Calu3 (cell line): ENCODE measurements at regions not wholly inside any gene's neighbourhood (a gene's known extent, or its start where the extent isn't known, plus 50 kb on each side); places are given as distances from the start of the nearest gene placed in this dataset.

Experiments used
- BruUV-seq: library from RNA; stranded (reverse); fragments of 400-500 nt; replicated peaks from 2 replicates; lab custom pipeline; 2021; lab: Mats Ljungman, UMichigan
- CTCF ChIA-PET: fragments of 300-600 bp; sonication (Branson Sonifier 250); formaldehyde crosslinking; loops from one replicate; lab custom pipeline; 2022; ENCODE audit warnings: antibody characterized with exemption; lab: Charles Lee
- DNase-seq: peaks from one replicate; pipeline ENCODE4 v3.0.0; 2022
- H3K27ac Mint-ChIP-seq: one replicate; pipeline ENCODE4 v1.8.0; 2022; ENCODE audit warnings: mixed read lengths; ENCODE audit not compliant: unreplicated experiment
- H3K27me3 Mint-ChIP-seq: one replicate; pipeline ENCODE4 v1.8.0; 2022; ENCODE audit warnings: mixed read lengths; ENCODE audit not compliant: unreplicated experiment
- H3K36me3 Mint-ChIP-seq: one replicate; pipeline ENCODE4 v1.8.0; 2022; ENCODE audit warnings: mild to moderate bottlenecking, moderate library complexity, mixed read lengths; ENCODE audit not compliant: insufficient read depth, unreplicated experiment
- H3K4me1 Mint-ChIP-seq: one replicate; pipeline ENCODE4 v1.8.0; 2022; ENCODE audit warnings: mild to moderate bottlenecking, low read depth, mixed read lengths; ENCODE audit not compliant: unreplicated experiment
- H3K4me3 Mint-ChIP-seq: one replicate; pipeline ENCODE4 v1.8.0; 2022; ENCODE audit warnings: mild to moderate bottlenecking, low read depth, moderate library complexity, mixed read lengths; ENCODE audit not compliant: unreplicated experiment
- H3K9me3 Mint-ChIP-seq: one replicate; pipeline ENCODE4 v1.8.0; 2022; ENCODE audit warnings: low read depth, mixed read lengths; ENCODE audit not compliant: unreplicated experiment
- CTCF ChIP-seq: fragments of 200-600 bp; IDR thresholded peaks from one replicate; pipeline ENCODE4 v1.8.0; 2022; ENCODE audit warnings: antibody characterized with exemption; ENCODE audit not compliant: unreplicated experiment
- intact Hi-C: fragments of 100-400 bp; cut with micrococcal nuclease; formaldehyde crosslinking; loops from one replicate; pipeline ENCODE4 v1.10.0; 2022; ENCODE audit not compliant: unreplicated experiment

- DNase-seq: no peak
- intact Hi-C loops: no loop called here
- no peaks in the 10 kb centered on the region for H3K9me3 Mint-ChIP-seq
- no peak for TF ChIP-seq CTCF
- H3K27me3 Mint-ChIP-seq: peaks cover 35% of the 10 kb centered on the region
- H3K4me3 Mint-ChIP-seq: no peak overlapping the region
- no peaks in the 10 kb centered on the region for H3K4me1 Mint-ChIP-seq
- H3K27ac Mint-ChIP-seq: no peak overlapping the region
- no TSS peak for BruUV-seq
- CTCF ChIA-PET: no interaction called here
- no peaks in the 10 kb centered on the region for H3K36me3 Mint-ChIP-seq
These were observed 90.2 kb upstream of the ARHGAP28 start for GRCh38 chr18:6639305-6639704.

- CTCF ChIA-PET: no interaction called here
- intact Hi-C loops: no loop called here
- DNase-seq: no peak
- BruUV-seq: no TSS peak
- peaks cover 50% of the 10 kb centered on the region for H3K27me3 Mint-ChIP-seq
- no peak for TF ChIP-seq CTCF
- H3K4me3 Mint-ChIP-seq: no peak overlapping the region
- H3K27ac Mint-ChIP-seq: no peak overlapping the region
- H3K36me3 Mint-ChIP-seq: no peaks in the 10 kb centered on the region
- H3K4me1 Mint-ChIP-seq: no peaks in the 10 kb centered on the region
- no peaks in the 10 kb centered on the region for H3K9me3 Mint-ChIP-seq
These were observed 84.5 kb upstream of the ARHGAP28 start for GRCh38 chr18:6644836-6645627.

GRCh38 chr18:6646801-6647200 is 82.7 kb upstream of the ARHGAP28 start:
- no peak overlapping the region for H3K27ac Mint-ChIP-seq

GRCh38 chr18:6648581-6648980 is 80.9 kb upstream of the ARHGAP28 start:
- no peak for DNase-seq
- BruUV-seq: no TSS peak
- CTCF ChIA-PET: no interaction called here
- Mint-ChIP-seq H3K4me1 (no peaks in the 10 kb centered on the region), H3K27ac (no peak overlapping the region), H3K27me3 (peaks cover 83% of the 10 kb centered on the region), H3K9me3 (no peaks in the 10 kb centered on the region), H3K4me3 (no peak overlapping the region), H3K36me3 (no peaks in the 10 kb centered on the region)
- TF ChIP-seq CTCF: no peak
- intact Hi-C loops: no loop called here

More at GRCh38 chr18:6646801-6647200, 82.7 kb upstream of the ARHGAP28 start:
- no TSS peak for BruUV-seq
- intact Hi-C loops: no loop called here
- Mint-ChIP-seq H3K36me3 (no peaks in the 10 kb centered on the region), H3K4me3 (no peak overlapping the region), H3K9me3 (no peaks in the 10 kb centered on the region), H3K4me1 (no peaks in the 10 kb centered on the region), H3K27me3 (peaks cover 65% of the 10 kb centered on the region)
- DNase-seq: no peak
- no peak for TF ChIP-seq CTCF
- CTCF ChIA-PET: no interaction called here
